ENCODE measurements at regions not wholly inside any gene's neighbourhood (a gene's known extent, or its start where the extent isn't known, plus 50 kb on each side); places are given as distances from the start of the nearest gene placed in this dataset.

DNA sequence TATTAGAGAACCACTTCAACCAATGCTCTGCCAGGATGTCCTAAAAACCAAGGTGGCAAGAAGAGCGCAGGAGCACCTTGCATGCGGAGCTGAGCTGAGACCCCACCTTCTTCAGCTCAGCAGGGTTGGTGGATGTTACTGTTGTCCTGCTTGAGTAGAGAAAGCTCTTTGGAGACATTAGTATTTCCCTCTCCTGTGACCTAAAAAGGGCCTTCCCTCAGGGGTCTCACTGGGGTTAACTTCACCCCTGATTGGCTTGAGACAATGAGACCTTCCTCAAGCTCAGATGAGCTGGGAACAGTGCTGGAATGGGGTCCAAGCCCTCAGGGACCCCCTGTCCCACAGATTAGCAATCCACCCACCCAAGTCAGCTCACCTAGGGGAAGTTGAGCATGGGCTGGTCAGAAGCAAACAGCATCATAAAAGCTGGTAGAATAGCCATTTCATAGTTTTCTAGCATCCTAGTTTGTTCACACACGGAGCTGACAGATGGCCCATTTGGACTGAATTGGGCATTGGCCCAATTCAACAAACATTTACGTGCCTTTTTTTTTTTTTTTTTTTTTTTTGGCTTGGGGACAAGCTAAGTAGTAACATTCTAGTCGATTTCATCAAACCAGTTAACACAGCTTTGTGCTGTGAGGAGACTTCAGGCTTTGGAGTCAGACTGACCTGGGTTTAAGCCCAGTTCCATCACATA lies 100.6 kb upstream of the HABP2 start:
- WGBS, 2 donors, result 53 to 71% methylated on average over 5 of the region's 5 CpGs
- TF ChIP-seq POLR2AphosphoS5 (IDR thresholded peaks at IDR 0.05) (no peak), EP300 (IDR thresholded peaks at IDR 0.05) (no peak), POLR2A (IDR thresholded peaks at IDR 0.05) (no peak)
- TF ChIP-seq, protein P1, sequence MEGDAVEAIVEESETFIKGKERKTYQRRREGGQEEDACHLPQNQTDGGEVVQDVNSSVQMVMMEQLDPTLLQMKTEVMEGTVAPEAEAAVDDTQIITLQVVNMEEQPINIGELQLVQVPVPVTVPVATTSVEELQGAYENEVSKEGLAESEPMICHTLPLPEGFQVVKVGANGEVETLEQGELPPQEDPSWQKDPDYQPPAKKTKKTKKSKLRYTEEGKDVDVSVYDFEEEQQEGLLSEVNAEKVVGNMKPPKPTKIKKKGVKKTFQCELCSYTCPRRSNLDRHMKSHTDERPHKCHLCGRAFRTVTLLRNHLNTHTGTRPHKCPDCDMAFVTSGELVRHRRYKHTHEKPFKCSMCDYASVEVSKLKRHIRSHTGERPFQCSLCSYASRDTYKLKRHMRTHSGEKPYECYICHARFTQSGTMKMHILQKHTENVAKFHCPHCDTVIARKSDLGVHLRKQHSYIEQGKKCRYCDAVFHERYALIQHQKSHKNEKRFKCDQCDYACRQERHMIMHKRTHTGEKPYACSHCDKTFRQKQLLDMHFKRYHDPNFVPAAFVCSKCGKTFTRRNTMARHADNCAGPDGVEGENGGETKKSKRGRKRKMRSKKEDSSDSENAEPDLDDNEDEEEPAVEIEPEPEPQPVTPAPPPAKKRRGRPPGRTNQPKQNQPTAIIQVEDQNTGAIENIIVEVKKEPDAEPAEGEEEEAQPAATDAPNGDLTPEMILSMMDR (IDR thresholded peaks at IDR 0.05), result no peak
- no peak overlapping the region for H3K27ac ChIP-seq
- H3K4me3 ChIP-seq, result no peak overlapping the region
- H3K4me1 ChIP-seq, result peaks cover 0 to 7% (median 3%) of the 10 kb centered on the region in 4 donors
- H3K36me3 ChIP-seq, result no peaks in the 10 kb centered on the region
- DNase-seq, result no peak
- no peaks in the 10 kb centered on the region for H3K27me3 ChIP-seq
- no peaks in the 10 kb centered on the region for H3K9me3 ChIP-seq
- intact Hi-C loops (cut with DNase I), result no loop called here

DNA sequence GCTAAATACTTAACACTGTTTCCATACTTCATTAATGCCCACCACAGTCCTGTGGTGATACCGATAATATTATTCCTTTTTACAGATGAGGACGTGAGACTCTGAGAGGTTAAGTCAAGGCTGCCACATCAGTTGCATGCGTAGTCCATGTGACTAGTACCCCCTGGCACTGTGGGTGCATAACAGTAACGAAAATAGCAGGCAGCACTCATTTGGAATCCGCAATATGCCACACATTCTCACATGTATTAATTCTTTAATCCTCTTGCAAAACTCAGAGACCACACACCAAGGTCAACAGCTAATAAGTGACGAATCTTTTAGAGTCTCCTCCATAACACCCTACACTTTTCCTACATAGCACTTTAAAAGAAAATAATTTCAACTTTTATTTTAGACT lies 99.5 kb upstream of the HABP2 start:
- no peaks in the 10 kb centered on the region for H3K9me3 ChIP-seq
- H3K27me3 ChIP-seq, result no peaks in the 10 kb centered on the region
- DNase-seq, result no peak
- 91 to 94% methylated on average over 6 of the region's 6 CpGs for WGBS, 2 donors
- H3K27ac ChIP-seq, result no peak overlapping the region
- intact Hi-C loops (cut with DNase I), result no loop called here
- no peak for TF ChIP-seq EP300 (IDR thresholded peaks at IDR 0.05)
- TF ChIP-seq POLR2AphosphoS5 (IDR thresholded peaks at IDR 0.05), result no peak
- TF ChIP-seq POLR2A (IDR thresholded peaks at IDR 0.05), result no peak
- TF ChIP-seq, protein P1 (IDR thresholded peaks at IDR 0.05), result no peak
- no peaks in the 10 kb centered on the region for H3K36me3 ChIP-seq
- no peak overlapping the region for H3K4me3 ChIP-seq
- H3K4me1 ChIP-seq, result peaks cover 0 to 7% (median 3%) of the 10 kb centered on the region in 4 donors

DNA sequence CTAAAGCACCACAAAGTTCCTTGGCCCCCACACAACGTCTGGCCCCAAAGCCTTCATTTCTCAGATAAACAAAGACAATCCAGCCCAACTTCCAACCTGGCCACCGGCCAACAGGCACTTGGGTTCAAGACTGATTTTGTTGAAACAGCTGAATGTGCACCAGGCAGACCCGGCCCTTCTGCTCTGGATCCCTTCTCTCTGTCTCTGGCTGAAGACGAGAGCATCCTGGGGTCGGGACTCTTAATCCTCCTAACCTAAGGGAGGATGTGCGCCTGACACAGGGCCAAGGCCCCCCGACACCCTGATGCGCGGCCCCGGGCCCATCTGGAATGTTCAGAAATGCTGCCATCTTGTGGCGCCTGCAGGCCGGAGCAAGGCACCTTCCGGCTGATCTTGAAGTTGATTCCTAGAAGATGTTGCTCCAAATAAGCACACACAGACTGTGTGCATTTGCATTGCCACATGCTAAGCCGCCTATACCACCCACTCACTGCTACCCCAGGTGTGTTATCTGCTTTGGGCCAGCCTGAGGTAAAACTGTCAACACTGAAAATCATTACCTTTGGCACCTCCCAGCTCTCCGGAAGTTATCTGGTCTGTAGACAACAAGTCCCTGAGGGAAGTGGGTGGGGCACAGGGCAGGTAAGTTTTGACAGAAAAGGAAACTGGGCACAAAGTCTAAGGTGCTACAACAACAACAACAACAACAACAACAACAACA lies 98.4 kb upstream of the HABP2 start:
- 4 to 10% methylated on average over 15 of the region's 15 CpGs for WGBS, 2 donors
- TF ChIP-seq, protein P1 (IDR thresholded peaks at IDR 0.05), result peak; percentile 14 to 59 (median 48)
- no peak for TF ChIP-seq POLR2A (IDR thresholded peaks at IDR 0.05)
- peak; percentile 69 for DNase-seq
- H3K27ac ChIP-seq, result no peak overlapping the region
- no peaks in the 10 kb centered on the region for H3K27me3 ChIP-seq
- H3K36me3 ChIP-seq, result no peaks in the 10 kb centered on the region
- H3K4me1 ChIP-seq, result peaks cover 0 to 7% (median 3%) of the 10 kb centered on the region in 4 donors
- peak overlapping the region in 1 of 4 donors; percentile 8 for H3K4me3 ChIP-seq
- intact Hi-C loops (cut with DNase I), result no loop called here
- H3K9me3 ChIP-seq, result no peaks in the 10 kb centered on the region

DNA sequence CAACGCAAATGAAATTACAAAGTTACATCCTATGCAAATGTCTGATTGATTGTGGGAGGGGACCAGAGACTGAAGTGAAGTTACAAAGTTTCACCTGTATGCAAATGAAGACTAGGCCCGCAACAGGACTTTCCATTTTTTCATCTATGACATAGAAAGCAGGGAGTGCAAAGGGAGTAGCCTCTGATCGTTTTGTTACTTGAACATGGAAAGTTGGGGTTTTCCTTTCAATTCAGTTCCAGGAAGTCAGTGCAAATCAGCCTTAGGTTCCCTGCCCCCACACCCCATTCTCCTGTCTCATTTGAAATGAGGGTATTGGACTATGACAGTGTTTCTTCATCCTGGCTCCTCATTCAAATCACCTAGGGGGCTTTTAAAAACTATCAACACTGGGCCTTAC lies 96.9 kb upstream of the HABP2 start:
- TF ChIP-seq POLR2AphosphoS5 (IDR thresholded peaks at IDR 0.05), result no peak
- TF ChIP-seq EP300 (IDR thresholded peaks at IDR 0.05), result no peak
- no peak for TF ChIP-seq POLR2A (IDR thresholded peaks at IDR 0.05)
- DNase-seq, result no peak
- peaks cover 0 to 7% (median 3%) of the 10 kb centered on the region in 4 donors for H3K4me1 ChIP-seq
- no peak overlapping the region for H3K27ac ChIP-seq
- intact Hi-C loops (cut with DNase I), result no loop called here
- no peaks in the 10 kb centered on the region for H3K27me3 ChIP-seq
- H3K9me3 ChIP-seq, result no peaks in the 10 kb centered on the region
- no peak overlapping the region for H3K4me3 ChIP-seq
- no peaks in the 10 kb centered on the region for H3K36me3 ChIP-seq
- 30 to 52% methylated on average over 3 of the region's 3 CpGs for WGBS, 2 donors

DNA sequence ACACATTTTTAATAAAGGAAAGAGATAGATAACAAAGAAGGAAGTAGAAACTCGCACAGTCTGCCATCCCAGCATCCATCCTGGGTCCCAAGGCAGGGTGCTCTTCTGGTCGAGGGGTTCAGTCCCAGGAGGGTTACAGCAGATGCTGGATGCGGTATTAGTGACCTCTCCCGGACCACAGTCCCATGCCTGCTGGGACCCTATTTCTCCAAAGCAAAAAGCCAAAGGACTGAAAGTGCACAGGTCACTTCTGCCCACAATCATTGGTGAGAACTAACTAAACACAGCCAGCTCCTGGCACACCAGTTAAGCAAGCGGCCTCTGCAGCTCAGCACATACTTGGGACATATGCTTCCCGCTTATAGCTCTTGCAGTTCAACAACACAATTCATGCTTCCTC lies 96.1 kb upstream of the HABP2 start:
- DNase-seq, result no peak
- 93% methylated on average over 6 of the region's 6 CpGs for WGBS, 2 donors
- intact Hi-C loops (cut with DNase I), result no loop called here
- H3K4me3 ChIP-seq, result no peak overlapping the region
- no peaks in the 10 kb centered on the region for H3K36me3 ChIP-seq
- no peaks in the 10 kb centered on the region for H3K9me3 ChIP-seq
- H3K27me3 ChIP-seq, result no peaks in the 10 kb centered on the region
- TF ChIP-seq, protein P1 (IDR thresholded peaks at IDR 0.05), result no peak
- TF ChIP-seq POLR2AphosphoS5 (IDR thresholded peaks at IDR 0.05), result no peak
- TF ChIP-seq POLR2A (IDR thresholded peaks at IDR 0.05), result no peak
- TF ChIP-seq EP300 (IDR thresholded peaks at IDR 0.05), result no peak
- H3K4me1 ChIP-seq, result peaks cover 0 to 7% (median 3%) of the 10 kb centered on the region in 4 donors
- H3K27ac ChIP-seq, result no peak overlapping the region

Measured in sigmoid colon (tissue), 6 donors.